Stimulated activated memory B cell treated with anti-CD40 and anti-IgM and Interleukin-4, amounts not matched to agents 10 μg/mL and 1 μg/mL and 100 μg/mL, for 72 hours (primary cell): ENCODE measurements at regions not wholly inside any gene's neighbourhood (a gene's known extent, or its start where the extent isn't known, plus 50 kb on each side); places are given as distances from the start of the nearest gene placed in this dataset.

Experiments used
- ATAC-seq: fragments of 150-1000 bp; cut with Tn5 transposase; 2 replicates; pipeline ENCODE4 v1.10.0; 2021
- H3K27ac Mint-ChIP-seq: one replicate; pipeline ENCODE4 v1.8.0; 2022; ENCODE audit warnings: mild to moderate bottlenecking, mixed read lengths
- H3K27me3 Mint-ChIP-seq: one replicate; pipeline ENCODE4 v1.8.0; 2022; ENCODE audit warnings: mixed read lengths
- H3K36me3 Mint-ChIP-seq: one replicate; pipeline ENCODE4 v1.8.0; 2022; ENCODE audit warnings: mixed read lengths
- H3K4me1 Mint-ChIP-seq: one replicate; pipeline ENCODE4 v1.8.0; 2022; ENCODE audit warnings: mixed read lengths
- H3K4me3 Mint-ChIP-seq: one replicate; pipeline ENCODE4 v1.8.0; 2022; ENCODE audit warnings: mild to moderate bottlenecking, moderate library complexity, mixed read lengths
- H3K9me3 Mint-ChIP-seq: one replicate; pipeline ENCODE4 v1.8.0; 2022; ENCODE audit warnings: mixed read lengths

GRCh38 chr1:218866507-218866906 is 307.2 kb upstream of the LYPLAL1 start:
- no peak overlapping the region for H3K27ac Mint-ChIP-seq
- no peaks in the 10 kb centered on the region for H3K4me1 Mint-ChIP-seq
- no peak overlapping the region for H3K4me3 Mint-ChIP-seq
- H3K27me3 Mint-ChIP-seq, result no peaks in the 10 kb centered on the region
- no peaks in the 10 kb centered on the region for H3K9me3 Mint-ChIP-seq
- no peaks in the 10 kb centered on the region for H3K36me3 Mint-ChIP-seq
- ATAC-seq, result no peak

GRCh38 chr1:218867066-218867465 is 306.6 kb upstream of the LYPLAL1 start:
- Mint-ChIP-seq H3K27ac (no peak overlapping the region), H3K9me3 (no peaks in the 10 kb centered on the region), H3K4me1 (no peaks in the 10 kb centered on the region), H3K4me3 (no peak overlapping the region), H3K36me3 (no peaks in the 10 kb centered on the region), H3K27me3 (no peaks in the 10 kb centered on the region)
- ATAC-seq, result no peak

GRCh38 chr1:218867941-218868626 is 305.6 kb upstream of the LYPLAL1 start:
- ATAC-seq, result no peak
- Mint-ChIP-seq H3K27ac (no peak overlapping the region), H3K4me3 (no peak overlapping the region), H3K27me3 (peaks cover 8% of the 10 kb centered on the region), H3K4me1 (no peaks in the 10 kb centered on the region), H3K9me3 (no peaks in the 10 kb centered on the region), H3K36me3 (no peaks in the 10 kb centered on the region)

GRCh38 chr1:218869276-218869675 is 304.4 kb upstream of the LYPLAL1 start:
- Mint-ChIP-seq H3K27ac (no peak overlapping the region), H3K36me3 (no peaks in the 10 kb centered on the region), H3K4me1 (no peaks in the 10 kb centered on the region), H3K4me3 (no peak overlapping the region), H3K9me3 (no peaks in the 10 kb centered on the region), H3K27me3 (peaks cover 10% of the 10 kb centered on the region)
- ATAC-seq, result no peak

GRCh38 chr1:218872026-218872425 is 301.7 kb upstream of the LYPLAL1 start:
- no peak for ATAC-seq
- Mint-ChIP-seq H3K36me3 (no peaks in the 10 kb centered on the region), H3K27ac (no peak overlapping the region), H3K9me3 (no peaks in the 10 kb centered on the region), H3K27me3 (peaks cover 10% of the 10 kb centered on the region), H3K4me3 (no peak overlapping the region), H3K4me1 (no peaks in the 10 kb centered on the region)

GRCh38 chr1:218872928-218873327 is 300.8 kb upstream of the LYPLAL1 start:
- Mint-ChIP-seq H3K27me3 (peaks cover 10% of the 10 kb centered on the region), H3K4me3 (no peak overlapping the region), H3K9me3 (no peaks in the 10 kb centered on the region), H3K27ac (no peak overlapping the region), H3K4me1 (no peaks in the 10 kb centered on the region), H3K36me3 (no peaks in the 10 kb centered on the region)
- ATAC-seq, result no peak

- H3K4me3 Mint-ChIP-seq, result no peak overlapping the region
- H3K27ac Mint-ChIP-seq, result no peak overlapping the region
- H3K27me3 Mint-ChIP-seq, result peaks cover 10% of the 10 kb centered on the region
- no peaks in the 10 kb centered on the region for H3K9me3 Mint-ChIP-seq
- H3K36me3 Mint-ChIP-seq, result no peaks in the 10 kb centered on the region
- ATAC-seq, result no peak
- no peaks in the 10 kb centered on the region for H3K4me1 Mint-ChIP-seq
Observed at GRCh38 chr1:218874313-218874712, 299.4 kb upstream of the LYPLAL1 start.

GRCh38 chr1:218874801-218875400 is 298.8 kb upstream of the LYPLAL1 start:
- Mint-ChIP-seq H3K9me3 (no peaks in the 10 kb centered on the region), H3K4me1 (no peaks in the 10 kb centered on the region), H3K27me3 (peaks cover 10% of the 10 kb centered on the region), H3K27ac (no peak overlapping the region), H3K36me3 (no peaks in the 10 kb centered on the region), H3K4me3 (no peak overlapping the region)
- ATAC-seq, result no peak

GRCh38 chr1:218878369-218878768 is 295.3 kb upstream of the LYPLAL1 start:
- no peaks in the 10 kb centered on the region for H3K27me3 Mint-ChIP-seq
- no peak overlapping the region for H3K27ac Mint-ChIP-seq
- no peaks in the 10 kb centered on the region for H3K9me3 Mint-ChIP-seq
- H3K36me3 Mint-ChIP-seq, result no peaks in the 10 kb centered on the region
- ATAC-seq, result no peak
- no peak overlapping the region for H3K4me3 Mint-ChIP-seq
- no peaks in the 10 kb centered on the region for H3K4me1 Mint-ChIP-seq

GRCh38 chr1:218880484-218881060 is 293.1 kb upstream of the LYPLAL1 start:
- ATAC-seq, result no peak
- Mint-ChIP-seq H3K4me1 (no peaks in the 10 kb centered on the region), H3K27me3 (no peaks in the 10 kb centered on the region), H3K36me3 (no peaks in the 10 kb centered on the region), H3K9me3 (peaks cover 3% of the 10 kb centered on the region), H3K27ac (no peak overlapping the region), H3K4me3 (no peak overlapping the region)

- H3K27me3 Mint-ChIP-seq, result no peaks in the 10 kb centered on the region
- H3K27ac Mint-ChIP-seq, result no peak overlapping the region
- H3K9me3 Mint-ChIP-seq, result peaks cover 3% of the 10 kb centered on the region
- no peak for ATAC-seq
- H3K36me3 Mint-ChIP-seq, result no peaks in the 10 kb centered on the region
- no peaks in the 10 kb centered on the region for H3K4me1 Mint-ChIP-seq
- H3K4me3 Mint-ChIP-seq, result no peak overlapping the region
Observed at GRCh38 chr1:218882454-218882853, 291.2 kb upstream of the LYPLAL1 start.

GRCh38 chr1:218886101-218886871 is 287.4 kb upstream of the LYPLAL1 start:
- no peak overlapping the region for H3K27ac Mint-ChIP-seq
- H3K9me3 Mint-ChIP-seq, result peaks cover 3% of the 10 kb centered on the region
- H3K4me3 Mint-ChIP-seq, result no peak overlapping the region
- no peaks in the 10 kb centered on the region for H3K27me3 Mint-ChIP-seq
- no peaks in the 10 kb centered on the region for H3K4me1 Mint-ChIP-seq
- no peaks in the 10 kb centered on the region for H3K36me3 Mint-ChIP-seq
- no peak for ATAC-seq

GRCh38 chr1:218887141-218887925 is 286.3 kb upstream of the LYPLAL1 start:
- no peaks in the 10 kb centered on the region for H3K27me3 Mint-ChIP-seq
- peaks cover 3% of the 10 kb centered on the region for H3K9me3 Mint-ChIP-seq
- H3K36me3 Mint-ChIP-seq, result no peaks in the 10 kb centered on the region
- no peaks in the 10 kb centered on the region for H3K4me1 Mint-ChIP-seq
- H3K27ac Mint-ChIP-seq, result no peak overlapping the region
- ATAC-seq, result no peak
- no peak overlapping the region for H3K4me3 Mint-ChIP-seq

GRCh38 chr1:218890451-218890850 is 283.2 kb upstream of the LYPLAL1 start:
- Mint-ChIP-seq H3K4me3 (no peak overlapping the region), H3K36me3 (no peaks in the 10 kb centered on the region), H3K9me3 (no peaks in the 10 kb centered on the region), H3K27ac (no peak overlapping the region), H3K27me3 (no peaks in the 10 kb centered on the region), H3K4me1 (no peaks in the 10 kb centered on the region)
- no peak for ATAC-seq

GRCh38 chr1:218891577-218891976 is 282.1 kb upstream of the LYPLAL1 start:
- no peaks in the 10 kb centered on the region for H3K27me3 Mint-ChIP-seq
- no peak overlapping the region for H3K4me3 Mint-ChIP-seq
- H3K27ac Mint-ChIP-seq, result no peak overlapping the region
- no peak for ATAC-seq
- H3K4me1 Mint-ChIP-seq, result no peaks in the 10 kb centered on the region
- H3K9me3 Mint-ChIP-seq, result no peaks in the 10 kb centered on the region
- no peaks in the 10 kb centered on the region for H3K36me3 Mint-ChIP-seq
